ENCODE measurements at regions not wholly inside any gene's neighbourhood (a gene's known extent, or its start where the extent isn't known, plus 50 kb on each side); places are given as distances from the start of the nearest gene placed in this dataset.

GRCh38 chr3:147574621-147575020 lies 165.5 kb downstream of the ZIC1 start:
- H3K9me3 ChIP-seq, result no peaks in the 10 kb centered on the region
- no peaks in the 10 kb centered on the region for H3K4me1 ChIP-seq
- WGBS, 2 donors, result 18 to 19% methylated on average over 1 of the region's 1 CpG
- TF ChIP-seq CTCF (IDR thresholded peaks at IDR 0.05) (no peak), POLR2A (IDR thresholded peaks at IDR 0.05) (no peak), EP300 (IDR thresholded peaks at IDR 0.05) (no peak)
- H3K36me3 ChIP-seq, result no peaks in the 10 kb centered on the region
- no peaks in the 10 kb centered on the region for H3K27me3 ChIP-seq
- H3K27ac ChIP-seq, result no peak overlapping the region
- DNase-seq (ENCODE audit: low spot score in 2 of 2), result no peak
- H3K4me3 ChIP-seq, result no peak overlapping the region

GRCh38 chr3:147575391-147575790 lies 166.2 kb downstream of the ZIC1 start:
- Histone ChIP-seq H3K4me3 (no peak overlapping the region), H3K4me1 (no peaks in the 10 kb centered on the region), H3K27ac (no peak overlapping the region), H3K9me3 (no peaks in the 10 kb centered on the region), H3K27me3 (no peaks in the 10 kb centered on the region), H3K36me3 (no peaks in the 10 kb centered on the region)
- DNase-seq (ENCODE audit: low spot score in 2 of 2), result no peak
- 73 to 78% methylated on average over 2 of the region's 2 CpGs for WGBS, 2 donors
- TF ChIP-seq POLR2A (IDR thresholded peaks at IDR 0.05) (no peak), EP300 (IDR thresholded peaks at IDR 0.05) (no peak)

GRCh38 chr3:147582642-147583041 lies 173.5 kb downstream of the ZIC1 start:
- Histone ChIP-seq H3K27me3 (no peaks in the 10 kb centered on the region), H3K4me3 (no peak overlapping the region), H3K9me3 (no peaks in the 10 kb centered on the region), H3K4me1 (no peaks in the 10 kb centered on the region), H3K27ac (no peak overlapping the region), H3K36me3 (no peaks in the 10 kb centered on the region)
- TF ChIP-seq EP300 (IDR thresholded peaks at IDR 0.05), result no peak
- TF ChIP-seq CTCF (IDR thresholded peaks at IDR 0.05), result no peak
- no peak for TF ChIP-seq POLR2A (IDR thresholded peaks at IDR 0.05)
- no peak for DNase-seq (ENCODE audit: low spot score in 2 of 2)

GRCh38 chr3:147589016-147589415 lies 179.9 kb downstream of the ZIC1 start:
- no peak overlapping the region for H3K27ac ChIP-seq
- no peaks in the 10 kb centered on the region for H3K9me3 ChIP-seq
- WGBS, 2 donors, result 76 to 81% methylated on average over 2 of the region's 2 CpGs
- H3K4me3 ChIP-seq, result no peak overlapping the region
- H3K36me3 ChIP-seq, result no peaks in the 10 kb centered on the region
- H3K4me1 ChIP-seq, result no peaks in the 10 kb centered on the region
- TF ChIP-seq EP300 (IDR thresholded peaks at IDR 0.05) (no peak), CTCF (IDR thresholded peaks at IDR 0.05) (no peak), POLR2A (IDR thresholded peaks at IDR 0.05) (no peak)
- DNase-seq (ENCODE audit: low spot score in 2 of 2), result no peak
- H3K27me3 ChIP-seq, result no peaks in the 10 kb centered on the region

- Histone ChIP-seq H3K27me3 (no peaks in the 10 kb centered on the region), H3K27ac (no peak overlapping the region), H3K4me1 (no peaks in the 10 kb centered on the region), H3K4me3 (no peak overlapping the region), H3K36me3 (no peaks in the 10 kb centered on the region), H3K9me3 (peaks cover 0 to 7% (median 0%) of the 10 kb centered on the region in 4 donors)
- DNase-seq (ENCODE audit: low spot score in 2 of 2), result no peak
- no peak for TF ChIP-seq POLR2A (IDR thresholded peaks at IDR 0.05)
- TF ChIP-seq CTCF (IDR thresholded peaks at IDR 0.05), result no peak
- no peak for TF ChIP-seq EP300 (IDR thresholded peaks at IDR 0.05)
- 88 to 89% methylated on average over 4 of the region's 4 CpGs for WGBS, 2 donors
These were observed 195.0 kb downstream of the ZIC1 start for GRCh38 chr3:147604136-147604535.

- 16 to 19% methylated on average over 3 of the region's 3 CpGs for WGBS, 2 donors
- Histone ChIP-seq H3K27me3 (no peaks in the 10 kb centered on the region), H3K36me3 (no peaks in the 10 kb centered on the region), H3K27ac (no peak overlapping the region), H3K4me3 (no peak overlapping the region), H3K9me3 (no peaks in the 10 kb centered on the region), H3K4me1 (peaks cover 0 to 18% (median 1%) of the 10 kb centered on the region in 4 donors)
- TF ChIP-seq POLR2A (IDR thresholded peaks at IDR 0.05) (no peak), CTCF (IDR thresholded peaks at IDR 0.05) (no peak), EP300 (IDR thresholded peaks at IDR 0.05) (no peak)
- no peak for DNase-seq (ENCODE audit: low spot score in 2 of 2)
These were observed 204.6 kb downstream of the ZIC1 start for GRCh38 chr3:147613725-147614124.
